HG02763 (cell line): ENCODE measurements at regions not wholly inside any gene's neighbourhood (a gene's known extent, or its start where the extent isn't known, plus 50 kb on each side); places are given as distances from the start of the nearest gene placed in this dataset.
"Not testable (repeated sequence)": the region's sequence is repeated elsewhere in the genome, so short reads cannot be mapped to it uniquely, and the experiment has no call there.

Source experiments
- ATAC-seq: cut with Tn5 transposase; IDR thresholded peaks from one replicate; pipeline ENCODE4 v1.9.1; 2021; ENCODE audit warnings: mild to moderate bottlenecking, moderate library complexity; ENCODE audit not compliant: unreplicated experiment

- no peak for ATAC-seq
Observed at GRCh38 chr7:138214926-138215325, 138.7 kb downstream of the AKR1D1 start.

GRCh38 chr7:138220321-138220720 is 144.1 kb downstream of the AKR1D1 start:
- not testable (repeated sequence) for ATAC-seq

GRCh38 chr7:138221388-138221787 is 145.1 kb downstream of the AKR1D1 start:
- ATAC-seq: not testable (repeated sequence)

- ATAC-seq: no peak
Observed at GRCh38 chr7:138223402-138223879, 147.2 kb downstream of the AKR1D1 start.

GRCh38 chr7:138226001-138226476 is 149.8 kb downstream of the AKR1D1 start:
- ATAC-seq: no peak

- no peak for ATAC-seq
Observed at GRCh38 chr7:138226745-138227279, 150.6 kb downstream of the AKR1D1 start.

- ATAC-seq: no peak
Observed at GRCh38 chr7:138228119-138228518, 151.9 kb downstream of the AKR1D1 start.

- no peak for ATAC-seq
Observed at GRCh38 chr7:138228769-138229168, 152.5 kb downstream of the AKR1D1 start.

- no peak for ATAC-seq
Observed at GRCh38 chr7:138233189-138233588, 156.9 kb downstream of the AKR1D1 start.

GRCh38 chr7:138235207-138235606 is 158.9 kb downstream of the AKR1D1 start:
- ATAC-seq: no peak

- no peak for ATAC-seq
Observed at GRCh38 chr7:138237995-138238394, 161.7 kb downstream of the AKR1D1 start.

GRCh38 chr7:138238734-138239659 is 162.7 kb downstream of the AKR1D1 start:
- ATAC-seq: no peak

- ATAC-seq: no peak
Observed at GRCh38 chr7:138243430-138243829, 167.2 kb downstream of the AKR1D1 start.

- ATAC-seq: no peak
Observed at GRCh38 chr7:138243836-138244235, 167.6 kb downstream of the AKR1D1 start.

GRCh38 chr7:138244606-138245005 is 168.3 kb downstream of the AKR1D1 start:
- ATAC-seq: no peak

- ATAC-seq: no peak
Observed at GRCh38 chr7:138245216-138245615, 169.0 kb downstream of the AKR1D1 start.

- ATAC-seq: no peak
Observed at GRCh38 chr7:138245682-138246081, 169.4 kb downstream of the AKR1D1 start.

- ATAC-seq: no peak
Observed at GRCh38 chr7:138246428-138246827, 170.2 kb downstream of the AKR1D1 start.

- no peak for ATAC-seq
Observed at GRCh38 chr7:138247081-138247480, 170.8 kb downstream of the AKR1D1 start.

- no peak for ATAC-seq
Observed at GRCh38 chr7:138247568-138248333, 171.5 kb downstream of the AKR1D1 start.

GRCh38 chr7:138248609-138249008 is 172.3 kb downstream of the AKR1D1 start:
- ATAC-seq: no peak
